ENCODE measurements at regions not wholly inside any gene's neighbourhood (a gene's known extent, or its start where the extent isn't known, plus 50 kb on each side); places are given as distances from the start of the nearest gene placed in this dataset.

DNA sequence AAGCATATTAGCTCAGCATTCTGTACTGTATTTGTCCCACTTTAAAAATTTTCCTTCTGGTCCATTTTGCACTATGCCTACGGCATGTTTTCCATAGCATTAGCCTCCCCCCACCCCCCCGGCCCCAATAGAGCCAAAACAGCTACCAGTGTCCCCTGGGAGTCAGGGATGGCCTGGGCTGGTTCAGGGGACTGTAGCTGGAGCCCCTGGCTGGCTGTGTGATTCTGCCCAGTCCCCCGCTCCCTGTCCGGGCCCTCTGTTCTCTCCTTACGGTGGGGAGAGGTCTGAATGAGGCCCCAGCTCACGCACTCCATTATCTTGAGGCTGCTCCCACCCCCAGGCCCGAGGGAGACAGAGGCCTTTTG lies 70.1 kb downstream of the KLF15 start:
- TF ChIP-seq, protein P1, sequence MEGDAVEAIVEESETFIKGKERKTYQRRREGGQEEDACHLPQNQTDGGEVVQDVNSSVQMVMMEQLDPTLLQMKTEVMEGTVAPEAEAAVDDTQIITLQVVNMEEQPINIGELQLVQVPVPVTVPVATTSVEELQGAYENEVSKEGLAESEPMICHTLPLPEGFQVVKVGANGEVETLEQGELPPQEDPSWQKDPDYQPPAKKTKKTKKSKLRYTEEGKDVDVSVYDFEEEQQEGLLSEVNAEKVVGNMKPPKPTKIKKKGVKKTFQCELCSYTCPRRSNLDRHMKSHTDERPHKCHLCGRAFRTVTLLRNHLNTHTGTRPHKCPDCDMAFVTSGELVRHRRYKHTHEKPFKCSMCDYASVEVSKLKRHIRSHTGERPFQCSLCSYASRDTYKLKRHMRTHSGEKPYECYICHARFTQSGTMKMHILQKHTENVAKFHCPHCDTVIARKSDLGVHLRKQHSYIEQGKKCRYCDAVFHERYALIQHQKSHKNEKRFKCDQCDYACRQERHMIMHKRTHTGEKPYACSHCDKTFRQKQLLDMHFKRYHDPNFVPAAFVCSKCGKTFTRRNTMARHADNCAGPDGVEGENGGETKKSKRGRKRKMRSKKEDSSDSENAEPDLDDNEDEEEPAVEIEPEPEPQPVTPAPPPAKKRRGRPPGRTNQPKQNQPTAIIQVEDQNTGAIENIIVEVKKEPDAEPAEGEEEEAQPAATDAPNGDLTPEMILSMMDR (IDR thresholded peaks at IDR 0.05; ENCODE audit: low read length), result no peak
- no peak for TF ChIP-seq EZH2phosphoT487 (IDR thresholded peaks at IDR 0.05; ENCODE audit: low read length)
